ENCODE measurements at regions not wholly inside any gene's neighbourhood (a gene's known extent, or its start where the extent isn't known, plus 50 kb on each side); places are given as distances from the start of the nearest gene placed in this dataset.
"Not testable (repeated sequence)": the region's sequence is repeated elsewhere in the genome, so short reads cannot be mapped to it uniquely, and the experiment has no call there.

DNA sequence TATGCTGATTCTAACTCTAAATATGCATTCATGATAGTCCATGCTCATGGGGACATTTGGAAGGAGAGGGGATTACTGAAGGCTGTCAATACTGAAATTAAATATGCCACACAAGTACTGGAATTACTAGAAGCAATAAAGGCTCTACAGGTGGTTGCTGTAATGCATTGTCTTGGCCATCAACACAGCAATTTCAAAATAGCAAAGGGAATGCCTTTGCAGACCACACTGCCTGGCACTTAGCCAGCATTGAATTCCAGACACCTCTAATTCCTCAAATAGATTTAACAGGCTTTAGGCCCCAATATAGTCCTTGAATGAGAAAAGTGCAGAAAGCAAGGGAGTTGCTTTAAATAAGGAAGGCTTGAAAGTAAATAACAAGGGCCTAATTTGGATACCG is 115.8 kb upstream of the PLCL2 start:
- H3K79me2 ChIP-seq (ENCODE audit: control insufficient read depth, insufficient read depth, low read length, unreplicated experiment): no peaks in the 10 kb centered on the region

DNA sequence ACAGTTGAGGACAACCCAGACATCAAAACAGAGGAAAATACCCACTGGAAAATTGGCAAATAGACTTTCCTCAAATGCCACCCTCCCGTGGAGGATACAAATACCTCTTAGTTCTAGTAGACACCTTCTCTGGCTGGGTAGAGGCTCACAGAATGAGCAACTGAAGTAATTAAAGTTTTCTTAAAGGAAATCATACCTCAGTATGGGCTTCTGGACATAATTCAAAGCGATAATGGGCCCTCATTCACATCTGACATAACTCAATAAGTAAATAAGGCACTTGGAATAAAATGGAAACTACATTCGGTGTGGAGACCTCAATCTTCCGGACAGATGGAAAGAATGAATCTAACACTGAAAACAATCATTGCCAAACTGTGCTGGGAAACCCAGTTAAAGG is 115.2 kb upstream of the PLCL2 start:
- H3K4me1 ChIP-seq (ENCODE audit: control insufficient read depth, insufficient read depth, low read length, unreplicated experiment): no peaks in the 10 kb centered on the region
- H3K27me3 ChIP-seq (ENCODE audit: insufficient read depth, low read length): no peaks in the 10 kb centered on the region
- H3K4me3 ChIP-seq (ENCODE audit: low read depth, low read length): no peak overlapping the region
- no peak overlapping the region for H3K27ac ChIP-seq (ENCODE audit: low read depth, low read length)
- H2AFZ ChIP-seq (ENCODE audit: low read length, unreplicated experiment): no peak overlapping the region
- H3K79me2 ChIP-seq (ENCODE audit: control insufficient read depth, insufficient read depth, low read length, unreplicated experiment): no peaks in the 10 kb centered on the region
- H3K36me3 ChIP-seq (ENCODE audit: insufficient read depth, low read length): no peaks in the 10 kb centered on the region

More for the DNA sequence above, 115.8 kb upstream of the PLCL2 start:
- Histone ChIP-seq H2AFZ (ENCODE audit: low read length, unreplicated experiment) (no peak overlapping the region), H3K27ac (ENCODE audit: low read depth, low read length) (no peak overlapping the region), H3K27me3 (ENCODE audit: insufficient read depth, low read length) (no peaks in the 10 kb centered on the region), H3K4me1 (ENCODE audit: control insufficient read depth, insufficient read depth, low read length, unreplicated experiment) (no peaks in the 10 kb centered on the region), H3K36me3 (ENCODE audit: insufficient read depth, low read length) (no peaks in the 10 kb centered on the region), H3K4me3 (ENCODE audit: low read depth, low read length) (no peak overlapping the region)

DNA sequence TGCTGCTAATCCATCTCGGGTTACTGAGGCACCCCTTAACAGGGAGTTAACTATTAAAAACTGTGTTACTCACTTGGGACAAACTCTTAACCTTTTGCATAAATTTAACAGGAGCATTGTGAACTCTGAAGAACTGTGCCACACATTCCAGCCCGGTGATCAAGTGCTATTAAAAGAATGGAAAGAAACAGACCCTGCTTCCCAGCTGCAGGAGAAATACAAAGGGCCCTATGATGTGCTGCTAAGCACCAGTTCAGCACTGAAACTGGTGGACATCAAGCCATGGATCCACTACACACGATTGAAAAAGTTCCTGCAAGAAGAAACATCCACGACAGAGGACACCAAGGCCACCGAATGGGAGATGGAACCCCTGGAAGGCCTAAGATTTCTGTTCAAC is 114.7 kb upstream of the PLCL2 start:
- Histone ChIP-seq H3K36me3 (ENCODE audit: insufficient read depth, low read length) (no peaks in the 10 kb centered on the region), H3K27me3 (ENCODE audit: insufficient read depth, low read length) (no peaks in the 10 kb centered on the region), H3K4me3 (ENCODE audit: low read depth, low read length) (no peak overlapping the region), H3K4me1 (ENCODE audit: control insufficient read depth, insufficient read depth, low read length, unreplicated experiment) (no peaks in the 10 kb centered on the region), H3K79me2 (ENCODE audit: control insufficient read depth, insufficient read depth, low read length, unreplicated experiment) (no peaks in the 10 kb centered on the region), H2AFZ (ENCODE audit: low read length, unreplicated experiment) (no peak overlapping the region), H3K27ac (ENCODE audit: low read depth, low read length) (no peak overlapping the region)

DNA sequence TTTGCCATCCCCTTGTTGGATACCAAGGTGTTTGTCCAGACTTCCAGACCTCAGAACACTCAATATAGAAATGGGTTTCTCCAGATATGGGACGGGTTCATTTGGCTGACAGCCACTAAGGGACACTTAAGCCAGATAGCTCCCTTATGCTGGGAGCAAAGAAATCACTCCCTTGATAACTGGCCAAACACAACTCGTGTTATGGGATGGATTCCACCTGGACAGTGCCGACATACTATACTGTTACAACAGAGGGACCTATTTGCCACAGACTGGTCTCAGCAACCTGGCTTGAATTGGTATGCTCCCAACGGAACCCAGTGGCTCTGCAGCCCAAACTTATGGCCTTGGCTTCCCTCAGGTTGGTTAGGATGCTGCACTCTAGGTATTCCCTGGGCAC is 114.0 kb upstream of the PLCL2 start:
- Histone ChIP-seq H3K4me3 (ENCODE audit: low read depth, low read length) (no peak overlapping the region), H2AFZ (ENCODE audit: low read length, unreplicated experiment) (no peak overlapping the region), H3K36me3 (ENCODE audit: insufficient read depth, low read length) (no peaks in the 10 kb centered on the region), H3K4me1 (ENCODE audit: control insufficient read depth, insufficient read depth, low read length, unreplicated experiment) (no peaks in the 10 kb centered on the region), H3K79me2 (ENCODE audit: control insufficient read depth, insufficient read depth, low read length, unreplicated experiment) (no peaks in the 10 kb centered on the region), H3K27me3 (ENCODE audit: insufficient read depth, low read length) (no peaks in the 10 kb centered on the region), H3K27ac (ENCODE audit: low read depth, low read length) (no peak overlapping the region)

DNA sequence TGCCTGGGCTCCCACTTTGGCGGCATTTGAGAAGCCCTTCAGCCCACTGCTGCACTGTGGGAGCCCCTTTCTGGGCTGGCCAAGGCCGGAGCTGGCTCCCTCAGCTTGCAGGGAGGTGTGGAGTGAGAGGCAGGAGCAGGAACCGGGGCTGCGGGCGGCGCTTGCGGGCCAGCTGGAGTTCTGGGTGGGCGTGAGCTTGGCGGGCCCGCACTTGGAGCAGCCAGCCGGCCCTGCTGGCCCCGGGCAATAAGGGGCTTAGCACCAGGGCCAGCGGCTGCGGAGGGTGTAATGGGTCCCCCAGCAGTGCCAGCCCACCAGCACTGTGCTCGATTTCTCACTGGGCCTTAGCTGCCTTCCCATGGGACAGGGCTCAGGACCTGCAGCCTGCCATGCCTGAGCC is 111.2 kb upstream of the PLCL2 start:
- not testable (repeated sequence) for H3K79me2 ChIP-seq (ENCODE audit: control insufficient read depth, insufficient read depth, low read length, unreplicated experiment); H3K4me1 ChIP-seq (ENCODE audit: control insufficient read depth, insufficient read depth, low read length, unreplicated experiment); H3K27me3 ChIP-seq (ENCODE audit: insufficient read depth, low read length); H3K27ac ChIP-seq (ENCODE audit: low read depth, low read length); H3K36me3 ChIP-seq (ENCODE audit: insufficient read depth, low read length); H2AFZ ChIP-seq (ENCODE audit: low read length, unreplicated experiment); H3K4me3 ChIP-seq (ENCODE audit: low read depth, low read length)

DNA sequence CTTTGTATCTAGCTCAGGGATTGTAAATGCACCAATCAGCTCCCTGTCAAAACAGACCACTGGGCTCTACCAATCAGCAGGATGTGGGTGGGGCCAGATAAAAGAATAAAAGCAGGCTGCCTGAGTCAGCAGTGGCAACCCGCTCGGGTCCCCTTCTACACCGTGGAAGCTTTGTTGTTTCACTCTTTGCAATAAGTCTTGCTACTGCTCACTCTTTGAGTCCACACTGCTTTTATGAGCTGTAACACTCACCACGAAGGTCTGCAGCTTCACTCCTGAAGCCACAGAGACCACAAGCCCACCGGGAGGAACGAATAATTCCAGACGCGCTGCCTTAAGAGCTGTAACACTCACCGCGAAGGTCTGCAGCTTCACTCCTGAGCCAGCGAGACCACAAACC is 110.2 kb upstream of the PLCL2 start:
- H3K27ac ChIP-seq (ENCODE audit: low read depth, low read length); H3K4me3 ChIP-seq (ENCODE audit: low read depth, low read length); H3K4me1 ChIP-seq (ENCODE audit: control insufficient read depth, insufficient read depth, low read length, unreplicated experiment); H3K36me3 ChIP-seq (ENCODE audit: insufficient read depth, low read length); H3K79me2 ChIP-seq (ENCODE audit: control insufficient read depth, insufficient read depth, low read length, unreplicated experiment); H2AFZ ChIP-seq (ENCODE audit: low read length, unreplicated experiment); H3K27me3 ChIP-seq (ENCODE audit: insufficient read depth, low read length): not testable (repeated sequence)

DNA sequence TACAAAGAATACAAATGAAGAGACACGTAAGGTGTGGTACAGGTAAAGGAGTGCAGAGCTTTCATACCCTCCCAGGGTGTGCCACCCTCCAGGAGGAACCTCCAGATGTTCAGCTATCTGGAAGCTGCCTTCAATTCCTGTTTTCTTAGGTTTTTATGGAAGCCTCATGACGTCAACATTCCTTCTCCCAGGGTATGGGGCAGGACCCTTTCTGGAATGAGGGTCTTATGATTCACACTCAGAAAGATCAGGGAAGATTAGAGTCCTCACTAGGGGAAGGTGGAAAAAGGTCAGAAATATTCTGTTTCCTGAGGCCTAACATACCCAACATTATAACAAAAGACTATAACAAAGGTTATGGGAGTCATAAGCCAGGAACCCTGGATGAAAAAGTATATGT is 99.8 kb upstream of the PLCL2 start:
- H3K4me1 ChIP-seq (ENCODE audit: control insufficient read depth, insufficient read depth, low read length, unreplicated experiment): no peaks in the 10 kb centered on the region
- H3K27ac ChIP-seq (ENCODE audit: low read depth, low read length): no peak overlapping the region
- no peak overlapping the region for H2AFZ ChIP-seq (ENCODE audit: low read length, unreplicated experiment)
- no peak overlapping the region for H3K4me3 ChIP-seq (ENCODE audit: low read depth, low read length)
- no peaks in the 10 kb centered on the region for H3K79me2 ChIP-seq (ENCODE audit: control insufficient read depth, insufficient read depth, low read length, unreplicated experiment)
- no peaks in the 10 kb centered on the region for H3K36me3 ChIP-seq (ENCODE audit: insufficient read depth, low read length)
- H3K27me3 ChIP-seq (ENCODE audit: insufficient read depth, low read length): no peaks in the 10 kb centered on the region

DNA sequence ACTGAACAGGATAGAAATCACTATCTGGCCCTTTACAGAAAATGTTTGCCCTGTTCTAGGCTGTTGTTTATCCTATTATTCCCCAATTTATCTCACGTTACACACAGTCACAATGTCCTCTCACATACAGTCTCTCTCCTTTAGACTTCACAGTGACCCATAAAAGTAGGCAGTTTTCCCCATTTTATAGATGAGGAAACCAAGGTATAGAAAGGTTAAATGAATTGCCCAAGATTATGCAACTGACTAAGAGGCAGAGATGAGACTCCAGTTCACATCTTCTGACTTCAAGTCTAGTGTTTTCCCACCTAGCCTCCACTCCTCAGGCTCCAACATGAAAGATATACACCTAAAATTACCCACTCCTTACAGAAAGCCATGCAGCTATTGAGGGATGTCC is 99.3 kb upstream of the PLCL2 start:
- Histone ChIP-seq H3K4me1 (ENCODE audit: control insufficient read depth, insufficient read depth, low read length, unreplicated experiment) (no peaks in the 10 kb centered on the region), H3K27ac (ENCODE audit: low read depth, low read length) (no peak overlapping the region), H3K27me3 (ENCODE audit: insufficient read depth, low read length) (no peaks in the 10 kb centered on the region), H3K36me3 (ENCODE audit: insufficient read depth, low read length) (no peaks in the 10 kb centered on the region), H3K4me3 (ENCODE audit: low read depth, low read length) (no peak overlapping the region), H3K79me2 (ENCODE audit: control insufficient read depth, insufficient read depth, low read length, unreplicated experiment) (no peaks in the 10 kb centered on the region), H2AFZ (ENCODE audit: low read length, unreplicated experiment) (no peak overlapping the region)

DNA sequence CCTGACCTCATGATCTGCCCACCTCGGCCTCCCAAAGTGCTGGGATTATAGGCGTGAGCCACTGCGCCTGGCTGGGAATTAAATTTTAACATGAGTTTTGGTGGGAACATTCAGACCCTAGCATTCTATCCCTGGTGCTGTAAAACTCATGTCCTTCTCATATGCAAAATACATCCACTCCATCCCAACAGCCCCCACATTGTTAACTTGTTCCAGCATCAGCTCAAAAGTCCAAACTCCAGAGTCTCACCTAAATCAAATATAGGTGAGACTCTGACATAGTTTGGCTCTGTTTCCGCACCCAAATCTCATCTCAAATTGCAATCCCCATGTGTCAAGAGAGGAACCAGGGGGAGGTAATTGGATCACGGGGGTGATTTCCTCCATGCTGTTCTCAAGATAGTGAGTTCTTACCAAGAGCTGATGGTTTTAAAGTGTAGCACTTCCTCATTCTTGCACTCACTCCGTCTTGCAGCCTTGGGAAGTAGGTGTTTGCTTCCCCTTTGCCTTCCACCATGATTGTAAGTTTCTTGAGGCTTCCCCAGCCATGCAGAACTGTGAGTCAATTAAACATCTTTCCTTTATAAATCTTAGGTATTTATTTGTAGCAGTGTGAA is 96.2 kb upstream of the PLCL2 start:
- no peak overlapping the region for H3K27ac ChIP-seq (ENCODE audit: low read depth, low read length)
- no peak overlapping the region for H3K4me3 ChIP-seq (ENCODE audit: low read depth, low read length)
- H3K79me2 ChIP-seq (ENCODE audit: control insufficient read depth, insufficient read depth, low read length, unreplicated experiment): no peaks in the 10 kb centered on the region
- no peaks in the 10 kb centered on the region for H3K36me3 ChIP-seq (ENCODE audit: insufficient read depth, low read length)
- no peaks in the 10 kb centered on the region for H3K4me1 ChIP-seq (ENCODE audit: control insufficient read depth, insufficient read depth, low read length, unreplicated experiment)
- H3K27me3 ChIP-seq (ENCODE audit: insufficient read depth, low read length): no peaks in the 10 kb centered on the region
- no peak overlapping the region for H2AFZ ChIP-seq (ENCODE audit: low read length, unreplicated experiment)

DNA sequence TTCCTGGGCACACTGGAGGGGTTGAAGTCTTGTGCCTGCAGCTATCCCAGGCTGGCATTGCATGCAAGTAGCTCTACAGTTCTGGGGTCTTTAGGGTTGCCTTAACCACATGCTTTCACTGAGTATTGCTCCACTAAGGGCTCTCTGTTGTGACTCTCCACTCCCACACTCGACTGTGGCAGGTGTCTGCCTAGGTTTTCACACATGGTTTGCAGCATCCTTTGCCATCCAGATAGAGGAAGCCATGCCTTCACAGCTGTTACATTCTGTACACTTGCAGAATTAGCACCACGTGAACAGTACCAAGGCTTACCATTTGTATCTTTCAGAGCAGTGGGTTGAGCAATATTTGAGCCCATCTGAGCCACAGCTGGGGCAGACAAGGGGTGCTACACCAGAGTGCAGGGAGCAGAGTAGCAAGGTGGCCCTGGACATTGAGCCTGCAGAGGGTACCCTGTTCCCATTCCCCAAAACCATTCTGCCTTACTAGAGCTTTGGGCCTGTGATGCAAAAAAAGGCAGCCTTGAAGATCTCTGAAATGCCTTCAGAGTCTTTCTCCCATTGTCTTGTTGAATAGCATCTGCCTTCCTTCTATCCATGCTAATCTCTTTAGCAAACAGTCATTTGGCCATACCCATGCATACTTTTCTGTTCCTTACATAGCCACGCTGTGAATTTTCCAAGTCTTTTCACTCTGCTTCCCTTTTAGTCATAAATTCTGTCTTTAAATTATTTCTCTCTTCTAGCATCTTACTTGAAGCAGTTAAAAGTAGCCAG is 95.2 kb upstream of the PLCL2 start:
- Histone ChIP-seq H3K79me2 (ENCODE audit: control insufficient read depth, insufficient read depth, low read length, unreplicated experiment) (no peaks in the 10 kb centered on the region), H3K36me3 (ENCODE audit: insufficient read depth, low read length) (no peaks in the 10 kb centered on the region), H2AFZ (ENCODE audit: low read length, unreplicated experiment) (no peak overlapping the region), H3K4me1 (ENCODE audit: control insufficient read depth, insufficient read depth, low read length, unreplicated experiment) (no peaks in the 10 kb centered on the region), H3K27me3 (ENCODE audit: insufficient read depth, low read length) (no peaks in the 10 kb centered on the region), H3K27ac (ENCODE audit: low read depth, low read length) (no peak overlapping the region), H3K4me3 (ENCODE audit: low read depth, low read length) (no peak overlapping the region)

All from ACC112 (cell line).